GM13976 (cell line): ENCODE measurements at regions not wholly inside any gene's neighbourhood (a gene's known extent, or its start where the extent isn't known, plus 50 kb on each side); places are given as distances from the start of the nearest gene placed in this dataset.
"Not testable (repeated sequence)": the region's sequence is repeated elsewhere in the genome, so short reads cannot be mapped to it uniquely, and the experiment has no call there.

ENCODE experiments used
- DNase-seq: peaks from one replicate; pipeline ENCODE4 v3.0.0; 2012; ENCODE audit warnings: low spot score
- in situ Hi-C: fragments of 300-500 bp; cut with MboI; formaldehyde crosslinking; loops from one replicate; pipeline ENCODE4 v1.12.0; 2022; ENCODE audit warnings: low sequenced_read_pairs, mixed read lengths, inconsistent platforms; ENCODE audit not compliant: unreplicated experiment

GRCh38 chr4:118474001-118474626, 121.3 kb upstream of the PRSS12 start:
- in situ Hi-C loops, DNase-seq: not testable (repeated sequence)

DNA sequence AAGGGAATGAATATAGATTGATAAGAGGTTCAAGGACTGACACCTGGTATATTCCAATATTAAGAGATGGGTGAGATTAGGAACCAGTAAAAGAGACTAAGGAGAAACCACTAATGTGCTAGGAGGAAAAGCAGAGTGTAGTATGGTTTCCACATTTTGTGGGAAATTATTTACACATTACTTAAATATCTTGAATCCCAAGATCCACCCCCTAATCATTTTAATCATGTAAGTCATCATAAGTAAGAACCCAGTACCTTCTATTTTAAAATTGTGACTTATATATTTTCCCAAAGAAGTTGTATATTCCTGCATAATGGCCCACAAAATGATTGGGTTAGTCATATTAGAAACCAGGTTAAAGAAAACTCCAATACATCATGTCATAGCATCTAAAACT, 122.0 kb upstream of the PRSS12 start:
- in situ Hi-C loops, result not testable (repeated sequence)

DNA sequence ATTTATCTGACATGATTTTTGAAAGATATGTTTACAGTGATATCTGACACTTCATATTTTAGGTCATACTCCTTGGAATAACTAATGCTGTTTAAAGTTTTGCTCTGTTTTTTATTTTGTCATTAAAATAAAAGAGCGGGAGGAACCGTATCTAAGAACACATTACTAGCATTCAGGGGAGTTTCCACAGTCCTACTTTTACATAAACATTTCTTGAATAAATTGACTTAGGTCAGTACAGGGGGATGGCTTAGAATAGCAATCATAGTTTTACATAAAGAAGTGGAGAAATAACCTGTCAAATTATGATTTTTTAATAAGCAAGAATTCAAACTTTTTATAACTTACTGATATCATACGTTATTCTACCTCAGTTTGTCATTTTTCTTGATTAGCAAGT, 123.1 kb upstream of the PRSS12 start:
- in situ Hi-C loops, DNase-seq: not testable (repeated sequence)

More for the DNA sequence above, 122.0 kb upstream of the PRSS12 start:
- not testable (repeated sequence) for DNase-seq

- in situ Hi-C loops, DNase-seq: not testable (repeated sequence)
These were observed 125.0 kb upstream of the PRSS12 start for GRCh38 chr4:118477826-118478225.

DNA sequence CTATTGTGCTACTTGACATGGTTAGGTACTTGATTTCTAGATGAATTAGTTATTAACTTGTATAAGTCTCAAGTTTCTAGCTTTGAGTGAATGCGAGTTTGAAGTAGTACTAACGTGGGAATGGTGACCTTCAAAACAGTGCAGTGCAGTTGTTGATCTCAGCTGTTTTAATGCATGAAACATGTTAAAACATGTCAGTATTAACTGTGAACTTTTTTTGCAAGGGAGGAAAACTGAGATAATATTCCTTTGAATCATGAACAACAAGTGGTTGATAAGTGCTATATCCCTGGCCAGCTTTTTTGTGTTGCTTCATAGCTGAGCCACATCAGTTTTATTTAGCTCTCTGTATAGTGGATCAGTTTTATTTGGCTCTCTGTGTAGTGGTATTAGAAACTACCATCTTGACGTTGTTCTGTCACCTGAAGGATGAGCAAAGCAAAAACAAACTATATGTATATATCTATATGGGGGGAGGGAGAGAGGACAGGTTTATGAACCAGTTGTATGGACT, 133.1 kb upstream of the PRSS12 start:
- in situ Hi-C loops, DNase-seq: not testable (repeated sequence)

GRCh38 chr4:118492963-118493362, 140.2 kb upstream of the PRSS12 start:
- DNase-seq, in situ Hi-C loops: not testable (repeated sequence)

DNA sequence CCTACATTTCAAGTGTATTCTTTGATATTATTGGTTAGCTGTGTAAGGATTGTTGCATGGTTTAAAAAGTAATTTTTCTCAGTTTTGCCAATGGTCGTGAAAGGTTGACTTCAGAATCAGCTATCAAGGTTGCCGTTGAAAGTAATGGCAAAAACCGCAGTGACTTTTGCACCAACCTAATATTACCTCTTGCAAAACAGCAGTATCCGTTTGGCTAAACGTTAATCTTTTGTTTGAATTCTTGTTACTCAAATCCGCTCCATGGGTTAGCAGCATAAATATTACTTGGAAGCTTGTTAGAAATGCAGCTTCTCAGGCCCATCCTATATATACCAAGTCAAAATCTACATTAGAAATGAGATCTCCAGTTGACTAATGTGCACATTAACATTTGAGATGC, 141.6 kb upstream of the PRSS12 start:
- DNase-seq, in situ Hi-C loops: not testable (repeated sequence)

DNA sequence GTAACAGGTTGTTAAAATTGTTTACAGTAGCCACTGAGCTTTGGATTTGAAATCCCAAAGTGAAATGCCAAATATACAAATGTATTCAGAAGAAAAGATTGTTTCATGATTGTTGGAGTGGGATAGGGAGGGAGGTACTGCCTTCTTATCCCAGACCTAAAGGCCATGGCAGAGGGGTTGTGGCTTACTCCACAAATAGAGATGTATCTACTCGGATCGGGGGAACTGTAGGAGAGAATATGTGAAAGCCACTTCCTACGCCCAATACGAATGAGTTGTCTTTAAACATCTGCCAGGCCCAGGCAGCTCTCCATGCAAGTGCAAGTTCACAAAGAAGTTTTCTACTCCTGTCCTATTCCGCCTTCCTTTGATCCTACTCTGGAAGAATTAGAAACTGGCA, 150.2 kb upstream of the PRSS12 start:
- DNase-seq, in situ Hi-C loops: not testable (repeated sequence)

DNA sequence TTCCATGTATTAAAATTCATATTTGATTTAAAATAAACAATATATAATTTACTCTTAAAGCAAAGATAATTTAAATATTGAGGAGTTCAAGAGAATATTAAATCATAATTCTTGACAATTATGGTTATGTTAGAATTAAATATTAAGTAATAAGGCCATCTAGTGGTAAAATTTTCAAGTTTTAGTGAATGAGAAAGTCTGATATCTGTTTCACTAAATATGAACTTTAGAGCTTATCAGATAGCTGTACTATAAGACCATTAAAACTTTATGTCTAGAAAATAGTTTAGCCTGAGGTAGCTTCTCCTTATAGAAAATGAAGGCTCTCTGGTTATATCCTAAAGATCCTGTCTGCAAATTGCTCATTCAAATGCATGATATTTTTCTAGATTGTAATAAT, 152.1 kb upstream of the PRSS12 start:
- in situ Hi-C loops, result not testable (repeated sequence)

GRCh38 chr4:118505491-118505890, 152.7 kb upstream of the PRSS12 start:
- in situ Hi-C loops, DNase-seq: not testable (repeated sequence)

More for the DNA sequence above, 152.1 kb upstream of the PRSS12 start:
- not testable (repeated sequence) for DNase-seq

DNA sequence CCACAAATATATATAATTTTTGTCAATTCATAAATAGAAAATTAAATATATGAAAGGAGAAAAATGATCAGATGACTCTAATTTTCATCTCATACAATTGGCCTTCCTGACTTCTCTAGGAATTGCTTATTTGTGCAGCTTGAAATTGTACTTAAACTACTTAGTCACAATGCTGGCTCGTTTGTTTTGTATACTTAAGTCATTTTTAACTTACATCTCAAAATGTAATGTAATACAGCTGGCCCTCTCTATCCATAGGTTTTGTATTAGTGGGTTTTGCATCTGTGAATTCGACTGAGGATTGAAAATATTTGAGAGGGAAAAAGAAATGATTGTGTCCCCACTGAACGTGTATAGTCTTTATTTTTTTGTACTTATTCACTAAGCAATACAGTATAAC, 160.1 kb upstream of the PRSS12 start:
- DNase-seq, in situ Hi-C loops: not testable (repeated sequence)

DNA sequence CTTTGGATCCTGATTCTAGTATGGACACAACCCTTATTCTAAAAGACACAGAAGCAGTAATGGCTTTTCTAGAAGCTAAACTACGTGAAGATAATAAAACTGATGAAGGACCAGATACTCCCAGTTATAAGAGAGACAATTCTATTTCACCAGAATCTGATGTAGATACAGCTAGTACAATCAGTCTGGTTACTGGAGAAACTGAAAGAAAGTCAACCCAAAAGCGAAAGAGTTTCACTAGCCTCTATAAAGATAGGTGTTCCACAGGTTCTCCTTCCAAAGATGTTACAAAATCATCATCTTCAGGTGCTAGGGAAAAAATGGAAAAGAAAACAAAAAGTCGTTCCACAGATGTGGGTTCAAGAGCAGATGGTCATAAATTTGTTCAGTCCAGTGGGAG, 161.5 kb upstream of the PRSS12 start:
- DNase-seq, in situ Hi-C loops: not testable (repeated sequence)

- DNase-seq, in situ Hi-C loops: not testable (repeated sequence)
These were observed 163.3 kb upstream of the PRSS12 start for GRCh38 chr4:118516107-118516506.

DNA sequence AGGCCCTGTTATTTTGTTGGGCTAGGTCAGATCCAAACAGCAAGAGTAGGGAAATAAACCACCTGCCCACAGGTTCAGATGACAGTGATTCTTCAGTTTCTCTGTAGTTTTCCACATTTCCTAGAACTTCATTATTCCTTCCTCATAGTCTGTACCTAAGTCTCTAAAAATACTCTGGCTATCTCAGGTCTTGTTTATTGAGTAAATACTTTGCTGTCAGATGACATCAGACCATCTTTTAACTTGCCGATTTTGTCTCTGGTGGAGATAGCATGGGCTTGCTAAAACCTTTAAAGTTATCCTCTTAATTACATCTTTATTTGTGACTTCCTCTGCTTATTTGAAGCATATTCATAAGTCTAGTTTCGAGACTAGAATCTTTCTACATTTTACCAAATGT, 155.1 kb upstream of the METTL14 start:
- in situ Hi-C loops, DNase-seq: not testable (repeated sequence)

DNA sequence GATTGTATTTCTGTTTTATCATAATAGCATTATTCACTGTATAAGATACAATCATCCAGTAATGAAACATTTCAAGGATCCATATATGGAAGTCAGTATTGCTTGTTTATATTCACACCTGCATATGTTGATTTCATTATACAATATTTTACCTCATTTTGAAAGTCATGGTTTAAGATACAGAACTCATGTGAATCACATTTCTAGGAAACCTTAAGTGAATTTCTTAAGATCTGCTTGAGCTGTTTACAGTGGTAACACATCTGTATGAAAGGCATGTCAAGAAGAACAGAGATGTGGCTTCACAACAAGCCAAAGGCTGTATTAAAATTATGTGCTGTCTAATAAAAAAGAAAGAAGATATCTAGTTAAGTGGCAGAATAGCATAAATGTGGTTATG, 153.2 kb upstream of the METTL14 start:
- DNase-seq, in situ Hi-C loops: not testable (repeated sequence)

GRCh38 chr4:118535788-118536187, 149.4 kb upstream of the METTL14 start:
- in situ Hi-C loops, DNase-seq: not testable (repeated sequence)
